Heart left ventricle (tissue), 13 donors: ENCODE measurements at regions not wholly inside any gene's neighbourhood (a gene's known extent, or its start where the extent isn't known, plus 50 kb on each side); places are given as distances from the start of the nearest gene placed in this dataset.
"Not testable (repeated sequence)": the region's sequence is repeated elsewhere in the genome, so short reads cannot be mapped to it uniquely, and the experiment has no call there.

Experiments
- POLR2A ChIP-seq, 2 donors: fragments of 450-650 bp; IDR thresholded peaks; one replicate each; pipeline ENCODE4 v1.6.1; 2017; ENCODE audit warnings: antibody characterized with exemption in 2 of 2, mild to moderate bottlenecking in 2 of 2, moderate library complexity in 2 of 2
- TF ChIP-seq, protein P1 (sequence below), 12 donors: fragments of 200-600 bp; sonication (generic) in 4 of 12; IDR thresholded peaks; one replicate each; pipeline versions ENCODE4 v1.5.0 to v1.8.0; 2018 to 2022; ENCODE audit warnings: antibody characterized with exemption in 12 of 12, mild to moderate bottlenecking in 5 of 12
- donor health status: ischemic (EF 13 %, LVEDD 7.1; RV severe dilation, severe dysfunction).
- donor health status: DM: no; HTN: yes; CAD: no.
- donor health status: DM: no; HTN: no; CAD: no.
- donor health status: ischemic (EF 25% LVEDD 6.9; RV normal size, moderate dysfunction).
- donor health status: ischemic (EF 25% LVEDD 5.7; RV mildly dilated, moderate dysfunction).
- donor health status: ischemic (EF 35%, LVEDD 5.7; RV mildly dilated, moderate dysfunction).
- donor health status: nonischemic (EF 11% LVEDD 7.7; RV severe dilation, severe dysfunction).
- donor health status: DM: yes; HTN: yes; CAD: no.
- donor health status: PGD.
- donor health status: ischemic (EF 29% LVEDD 5.4; RV normal size, mild dysfunction).
- donor health status: nonischemic (EF 23%, LVEDD 6.1; RV moderate dilation, normal function).

DNA sequence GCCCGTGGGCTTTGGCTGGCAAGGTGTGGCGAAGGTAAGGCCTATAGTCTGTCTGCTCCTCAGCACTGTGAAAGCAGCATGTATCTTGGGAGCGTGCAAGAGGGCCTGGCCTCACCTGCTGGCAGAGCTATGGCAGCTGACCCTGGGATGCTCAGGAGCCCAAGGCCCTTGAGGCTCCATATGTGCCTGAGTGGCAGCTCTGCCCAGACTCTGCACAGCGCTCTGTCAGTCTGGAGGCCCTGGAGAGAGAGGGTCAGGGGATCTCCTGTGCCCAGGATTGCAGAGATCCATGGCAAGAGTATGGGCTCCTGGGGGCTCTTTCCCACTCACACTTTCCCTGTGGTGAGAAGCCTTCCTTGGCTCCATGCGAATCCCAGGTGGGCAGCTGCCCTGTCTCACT is 1473.7 kb downstream of the SPATA31A7 start:
- TF ChIP-seq, protein P1, sequence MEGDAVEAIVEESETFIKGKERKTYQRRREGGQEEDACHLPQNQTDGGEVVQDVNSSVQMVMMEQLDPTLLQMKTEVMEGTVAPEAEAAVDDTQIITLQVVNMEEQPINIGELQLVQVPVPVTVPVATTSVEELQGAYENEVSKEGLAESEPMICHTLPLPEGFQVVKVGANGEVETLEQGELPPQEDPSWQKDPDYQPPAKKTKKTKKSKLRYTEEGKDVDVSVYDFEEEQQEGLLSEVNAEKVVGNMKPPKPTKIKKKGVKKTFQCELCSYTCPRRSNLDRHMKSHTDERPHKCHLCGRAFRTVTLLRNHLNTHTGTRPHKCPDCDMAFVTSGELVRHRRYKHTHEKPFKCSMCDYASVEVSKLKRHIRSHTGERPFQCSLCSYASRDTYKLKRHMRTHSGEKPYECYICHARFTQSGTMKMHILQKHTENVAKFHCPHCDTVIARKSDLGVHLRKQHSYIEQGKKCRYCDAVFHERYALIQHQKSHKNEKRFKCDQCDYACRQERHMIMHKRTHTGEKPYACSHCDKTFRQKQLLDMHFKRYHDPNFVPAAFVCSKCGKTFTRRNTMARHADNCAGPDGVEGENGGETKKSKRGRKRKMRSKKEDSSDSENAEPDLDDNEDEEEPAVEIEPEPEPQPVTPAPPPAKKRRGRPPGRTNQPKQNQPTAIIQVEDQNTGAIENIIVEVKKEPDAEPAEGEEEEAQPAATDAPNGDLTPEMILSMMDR (IDR thresholded peaks at IDR 0.05): not testable (repeated sequence)
- TF ChIP-seq POLR2A (IDR thresholded peaks at IDR 0.05): not testable (repeated sequence)
